HCEC 1CT (cell line): ENCODE measurements at regions not wholly inside any gene's neighbourhood (a gene's known extent, or its start where the extent isn't known, plus 50 kb on each side); places are given as distances from the start of the nearest gene placed in this dataset.

Source experiments
- DNase-seq: peaks from one replicate; pipeline ENCODE4 v3.0.0-alpha.2; 2017

DNA sequence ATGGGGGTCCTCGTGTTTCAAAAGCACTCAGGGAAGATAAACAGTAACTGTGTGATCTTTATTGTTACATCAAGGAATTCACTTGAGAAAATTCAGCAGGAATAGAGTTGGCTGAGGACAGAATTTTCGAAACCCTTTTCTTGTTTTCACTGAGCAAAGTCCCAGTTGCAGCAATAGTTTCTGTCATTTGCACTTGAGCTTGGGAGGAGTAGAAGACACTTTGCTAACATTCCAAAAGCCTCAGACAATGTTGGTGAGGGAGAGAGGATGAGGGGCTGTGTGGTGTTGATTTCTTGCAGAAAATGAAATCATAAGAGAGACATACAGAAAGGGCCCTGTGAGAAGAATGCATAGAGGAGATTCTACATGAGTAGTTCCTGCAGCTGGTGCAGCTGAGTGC lies 151.9 kb upstream of the DIPK2B start:
- no peak for DNase-seq

DNA sequence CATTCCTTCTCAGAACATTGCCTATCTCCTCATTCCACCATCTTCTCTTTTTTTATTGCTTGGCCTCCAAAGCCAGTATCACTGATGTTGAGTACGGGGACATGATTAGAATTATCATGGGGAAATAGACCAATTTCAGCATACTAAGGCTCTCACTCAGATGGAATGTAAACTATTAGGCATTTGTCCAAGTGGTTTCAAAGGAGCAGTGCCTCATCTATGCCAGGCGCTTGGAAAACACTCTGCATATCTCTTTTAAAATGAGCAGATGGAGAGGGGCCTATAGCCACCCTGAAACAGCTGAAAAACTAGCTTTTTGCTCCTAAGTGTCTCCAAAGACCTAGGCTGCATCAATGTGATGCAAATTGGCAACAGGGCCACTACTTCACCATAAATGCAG lies 150.8 kb upstream of the DIPK2B start:
- DNase-seq: peak; percentile 76

DNA sequence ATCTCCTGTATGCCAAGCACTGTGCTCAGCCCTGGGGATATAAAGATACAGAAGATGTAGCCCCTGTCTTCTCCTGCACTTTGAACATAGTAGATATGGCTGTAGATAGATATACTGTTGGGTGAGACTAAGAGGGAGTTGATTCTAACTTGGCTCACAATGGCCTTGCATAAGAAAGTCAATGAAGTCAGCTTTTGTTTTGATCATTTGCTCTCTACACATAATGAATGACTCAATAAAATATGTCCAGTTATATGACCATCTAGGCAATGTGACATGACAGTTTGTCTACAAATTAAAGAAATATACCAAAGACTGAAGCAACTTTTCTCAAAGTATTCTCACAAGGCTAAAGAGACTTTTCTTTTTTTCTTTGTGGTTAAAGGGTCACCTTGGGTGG lies 147.6 kb upstream of the DIPK2B start:
- peak; percentile 15 for DNase-seq

DNA sequence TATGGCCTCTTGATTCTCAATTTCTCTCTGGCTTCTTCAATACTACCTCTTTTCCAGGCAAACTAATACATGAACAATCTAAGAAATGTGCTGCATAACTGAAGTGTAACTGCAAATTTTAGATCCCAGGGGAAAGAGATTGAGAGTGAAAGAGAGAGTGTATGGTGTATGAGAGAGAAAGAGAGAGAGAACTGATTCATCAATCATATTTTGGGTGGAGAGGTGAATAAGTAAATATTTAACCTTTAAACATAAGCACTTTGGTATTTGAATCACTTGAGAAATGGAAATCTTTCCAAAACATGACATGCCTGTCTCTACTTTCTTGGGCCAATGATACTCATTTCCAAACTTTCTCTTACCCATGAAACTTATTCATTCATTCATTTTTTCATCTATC lies 147.2 kb upstream of the DIPK2B start:
- peak; percentile 34 for DNase-seq

DNA sequence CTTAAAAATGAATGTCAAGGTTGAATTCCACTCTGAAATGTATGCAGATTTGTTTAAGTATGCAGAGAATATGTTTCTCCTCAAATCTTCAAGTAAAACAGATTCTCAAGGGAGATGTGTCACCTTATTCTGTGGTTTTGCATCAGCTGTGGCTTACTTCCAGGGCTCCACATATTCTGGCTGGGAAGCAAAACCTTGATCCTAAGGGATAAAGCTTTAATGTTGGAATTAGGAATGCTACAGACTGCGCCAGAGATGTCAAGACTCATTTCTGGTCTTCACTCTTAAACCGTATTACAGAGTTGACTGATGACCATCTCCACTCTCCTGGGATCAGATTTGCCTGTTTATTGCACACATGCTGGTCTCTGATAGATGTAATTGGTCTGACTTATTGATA lies 143.9 kb upstream of the DIPK2B start:
- DNase-seq: peak; percentile 53

DNA sequence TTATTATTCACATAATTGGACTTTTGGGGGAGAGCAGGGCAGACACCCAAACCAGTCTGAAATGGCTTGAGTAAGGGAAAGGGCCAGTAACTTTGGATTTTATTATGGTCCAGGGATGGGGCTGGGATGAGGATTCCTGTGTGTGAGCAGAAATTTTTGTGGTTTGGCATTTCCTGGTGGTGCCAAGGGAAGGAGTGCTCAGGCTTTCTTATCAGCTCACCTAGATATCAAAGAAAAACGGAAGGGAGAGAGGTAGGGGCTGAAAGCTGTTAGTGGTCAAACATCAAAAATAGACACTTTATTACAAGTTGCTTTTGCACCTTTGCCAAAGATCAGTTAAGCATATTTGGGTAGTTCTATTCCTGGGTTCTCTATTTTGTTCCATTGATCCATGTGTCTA lies 128.5 kb upstream of the DIPK2B start:
- DNase-seq: no peak

DNA sequence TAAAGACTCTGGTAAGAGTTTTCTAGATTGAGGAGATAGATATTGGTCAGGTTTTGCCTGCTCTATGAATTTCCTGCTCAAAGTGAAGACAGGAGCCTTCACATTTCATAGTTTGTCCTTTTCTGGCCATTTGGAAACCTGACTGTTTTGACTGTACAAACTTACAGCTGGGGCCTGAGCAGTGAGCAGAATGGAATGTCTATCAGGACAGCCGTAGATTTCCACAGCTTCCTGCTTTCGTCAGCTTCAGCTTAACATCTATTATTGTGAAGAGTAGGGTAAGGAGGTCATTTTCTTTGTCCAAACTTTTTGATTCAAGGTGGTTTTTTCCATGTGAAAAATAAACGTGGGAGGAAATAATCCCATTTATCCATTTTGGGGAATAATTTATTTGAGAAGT lies 124.3 kb upstream of the DIPK2B start:
- DNase-seq: no peak

DNA sequence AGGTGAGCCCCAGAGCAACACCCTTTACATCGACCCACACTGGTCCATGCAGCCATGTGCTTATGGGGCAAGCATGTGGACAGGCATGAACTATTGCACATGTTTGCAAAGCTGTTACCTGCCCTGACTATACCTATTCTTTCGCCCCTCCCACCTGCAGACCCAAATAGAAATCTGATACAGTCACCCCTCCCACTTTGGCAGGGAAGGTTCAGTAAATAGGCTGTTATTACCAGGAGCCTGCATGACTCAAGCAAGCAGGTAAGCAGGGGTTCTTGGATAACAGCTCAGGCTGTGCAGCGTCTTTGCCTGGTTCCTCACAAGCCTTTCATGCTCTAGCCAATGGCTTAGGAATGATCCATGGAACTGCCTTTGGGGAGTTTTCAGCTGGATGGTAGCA lies 122.7 kb upstream of the DIPK2B start:
- no peak for DNase-seq

DNA sequence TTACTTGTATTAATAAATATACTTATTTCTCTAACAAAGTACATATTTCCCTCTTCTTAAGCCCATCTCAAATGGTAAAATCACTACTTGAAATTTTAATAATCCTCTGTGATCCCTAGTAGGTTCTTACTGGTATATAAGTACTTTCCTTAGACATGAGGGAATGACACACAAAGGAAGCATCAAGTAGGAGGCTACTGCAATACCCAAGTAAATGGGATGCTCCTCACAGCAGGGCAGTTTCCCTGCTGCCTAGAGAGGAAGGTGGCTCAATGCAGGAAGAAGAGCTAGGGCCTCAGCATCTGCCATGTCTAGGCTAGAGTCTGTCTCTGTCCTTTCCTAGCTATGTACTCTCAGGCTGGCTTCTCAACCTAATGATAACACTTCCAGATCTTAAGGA lies 122.1 kb upstream of the DIPK2B start:
- peak; percentile 40 for DNase-seq

DNA sequence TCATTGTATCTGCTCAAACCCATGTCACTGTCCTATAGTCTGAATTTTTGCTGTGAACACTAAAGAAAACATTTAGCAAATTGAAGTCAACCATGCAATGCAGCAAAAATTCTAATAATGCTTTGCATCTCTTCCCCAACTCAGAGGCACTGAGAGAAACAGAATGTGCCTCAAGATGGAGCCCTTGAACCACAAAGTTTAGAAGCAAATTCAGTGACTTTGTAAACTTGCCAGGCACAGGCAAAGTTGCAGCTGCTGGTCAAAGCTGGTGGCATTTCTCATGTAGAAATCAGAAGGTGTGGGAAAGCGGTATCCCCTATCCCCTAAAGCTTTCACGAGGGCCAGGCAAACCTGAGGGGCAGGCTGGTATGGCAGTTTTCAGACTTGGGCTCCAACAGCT lies 121.7 kb upstream of the DIPK2B start:
- peak; percentile 75 for DNase-seq

DNA sequence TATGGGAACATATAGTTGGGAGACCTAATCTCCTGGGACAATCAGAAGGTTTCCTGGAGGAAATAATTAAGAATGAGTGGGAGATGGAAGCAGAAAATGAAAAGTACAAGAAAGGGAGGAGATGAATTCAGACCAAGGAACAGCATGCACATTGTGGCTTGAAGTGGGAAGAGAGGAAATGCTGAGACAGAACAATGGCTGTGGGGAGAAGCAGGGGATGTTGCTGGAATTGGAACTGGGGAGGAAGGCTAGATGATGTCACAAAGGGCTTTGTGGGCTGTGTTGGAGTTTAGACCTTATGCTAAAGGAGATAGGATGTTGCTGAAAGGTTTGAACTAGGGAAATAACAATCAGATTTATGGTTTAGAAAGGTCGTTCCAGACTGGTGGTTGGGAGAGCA lies 119.5 kb upstream of the DIPK2B start:
- DNase-seq: no peak

DNA sequence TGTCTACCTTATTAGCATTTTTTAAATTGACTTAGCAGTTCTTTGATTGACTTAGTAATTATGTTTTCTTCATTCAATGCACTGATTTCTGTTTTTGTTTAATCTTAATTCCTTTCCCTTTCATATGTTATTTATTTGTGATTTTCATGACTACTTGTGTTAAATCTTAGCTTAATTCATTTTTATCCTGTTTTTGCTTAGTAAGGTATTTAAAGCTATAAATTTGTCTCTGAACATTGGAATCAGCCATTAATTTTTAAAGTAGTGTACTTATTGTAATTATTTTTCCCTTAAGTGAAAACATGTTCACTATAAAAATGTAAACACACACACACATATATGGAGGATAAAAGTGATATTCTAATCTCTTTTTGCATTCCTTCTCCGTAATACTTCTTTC lies 109.1 kb upstream of the DIPK2B start:
- no peak for DNase-seq

DNA sequence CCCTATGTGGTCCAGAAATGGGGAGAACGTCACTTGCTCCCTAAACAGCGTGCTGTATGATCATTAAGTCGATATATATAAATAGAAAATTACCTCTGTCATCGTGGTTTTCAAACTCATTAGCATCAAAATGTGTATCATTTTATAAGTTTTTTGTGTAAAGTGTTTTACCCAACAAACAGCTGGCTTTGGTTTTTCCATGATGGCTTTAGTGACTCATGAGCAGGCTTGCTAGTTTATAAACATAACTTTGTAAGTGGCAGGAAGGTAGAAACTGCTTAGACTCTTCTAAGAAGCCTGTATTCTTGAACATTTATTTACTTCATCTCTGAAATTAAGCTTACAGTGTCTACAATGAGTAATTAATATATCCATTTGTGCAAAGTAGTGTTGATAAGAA lies 108.4 kb upstream of the DIPK2B start:
- peak; percentile 47 for DNase-seq

DNA sequence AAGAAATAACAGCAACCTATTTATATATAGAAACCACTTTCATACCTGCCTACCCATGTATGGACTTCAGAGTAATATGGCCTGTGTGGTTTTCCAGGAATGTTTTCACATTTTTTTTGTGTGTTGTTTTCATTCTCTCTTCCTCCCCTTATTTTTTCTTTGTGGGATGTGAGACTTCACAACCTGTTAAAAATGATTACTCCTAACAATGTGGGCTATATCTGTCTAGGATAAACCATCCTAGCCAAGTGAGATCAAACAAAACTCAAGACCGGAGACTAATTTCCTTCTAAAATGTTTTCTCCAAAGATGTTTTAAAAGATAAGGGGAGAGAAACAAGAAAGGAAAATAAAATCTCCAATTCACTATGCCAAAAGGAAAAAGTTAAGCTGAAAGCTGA lies 106.1 kb upstream of the DIPK2B start:
- DNase-seq: no peak

DNA sequence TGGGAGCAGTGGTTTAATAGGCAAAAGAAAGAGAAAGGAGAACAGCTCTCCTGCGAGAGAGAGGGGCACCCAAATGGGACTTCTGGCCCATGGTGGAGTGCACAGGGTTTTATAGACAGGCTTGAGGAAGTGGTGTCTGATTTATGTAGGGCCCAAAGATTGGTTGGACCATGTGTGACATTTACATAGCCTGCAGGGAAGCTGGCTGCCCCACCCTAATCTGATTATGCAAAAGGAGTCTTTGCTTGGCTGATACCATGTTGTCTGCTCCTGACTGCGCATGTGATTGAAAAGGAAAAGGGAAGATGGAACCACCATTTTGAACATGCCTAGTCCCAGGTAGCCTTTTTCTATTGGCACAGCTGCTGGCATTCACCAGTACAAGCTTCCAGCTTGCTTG lies 100.0 kb upstream of the DIPK2B start:
- no peak for DNase-seq

DNA sequence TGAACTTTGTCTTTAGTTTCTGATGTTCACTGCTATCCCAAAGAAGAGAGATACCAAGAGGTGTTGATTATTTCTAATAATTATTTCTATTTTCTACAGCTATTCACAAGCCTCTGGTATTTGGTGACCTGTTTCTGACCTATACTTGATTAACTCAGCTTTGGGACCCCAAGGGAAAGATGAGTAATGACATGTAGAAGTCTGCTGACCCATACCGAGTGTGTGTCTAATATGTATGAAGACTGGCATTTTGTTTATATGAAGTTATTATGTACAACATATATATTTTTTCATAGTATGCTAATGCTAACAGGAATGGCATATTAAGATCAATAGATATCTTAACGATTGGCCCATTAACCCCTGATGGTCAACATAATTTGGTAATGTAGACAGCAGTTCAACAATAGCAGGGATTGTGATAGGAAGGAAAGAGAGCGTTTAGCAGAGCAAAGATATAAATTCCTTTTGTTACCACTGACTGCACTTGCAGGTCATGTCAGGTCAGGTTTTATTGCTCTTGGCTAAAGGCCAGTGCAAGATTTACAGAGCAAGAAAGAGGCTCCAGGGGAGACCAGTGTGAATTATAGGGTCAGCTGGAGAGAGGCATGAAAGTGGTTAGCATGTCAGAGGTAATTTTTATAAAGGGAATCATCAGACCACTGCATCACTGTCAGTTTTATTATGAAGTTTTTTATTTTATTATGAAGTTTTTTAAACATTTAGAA lies 94.7 kb upstream of the DIPK2B start:
- DNase-seq: peak; percentile 56

DNA sequence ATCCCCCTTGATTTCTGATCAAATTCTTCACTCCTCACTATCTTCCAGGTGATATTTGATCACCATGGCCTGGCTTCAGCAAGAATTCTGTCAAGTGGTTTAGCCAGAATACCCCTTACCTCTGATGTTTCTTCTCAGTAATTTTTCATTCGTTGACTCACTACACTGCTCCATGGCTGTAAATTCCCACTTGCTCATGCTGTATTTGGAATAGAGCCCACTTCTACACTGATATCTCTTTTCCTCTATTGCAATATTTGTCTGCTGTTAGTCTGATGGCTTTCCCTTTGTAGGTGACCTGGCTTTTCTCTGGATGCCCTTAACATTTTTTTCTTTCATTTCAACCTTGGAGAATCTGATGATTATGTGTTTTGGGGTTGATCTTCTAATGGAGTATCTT lies 73.9 kb upstream of the DIPK2B start:
- no peak for DNase-seq

DNA sequence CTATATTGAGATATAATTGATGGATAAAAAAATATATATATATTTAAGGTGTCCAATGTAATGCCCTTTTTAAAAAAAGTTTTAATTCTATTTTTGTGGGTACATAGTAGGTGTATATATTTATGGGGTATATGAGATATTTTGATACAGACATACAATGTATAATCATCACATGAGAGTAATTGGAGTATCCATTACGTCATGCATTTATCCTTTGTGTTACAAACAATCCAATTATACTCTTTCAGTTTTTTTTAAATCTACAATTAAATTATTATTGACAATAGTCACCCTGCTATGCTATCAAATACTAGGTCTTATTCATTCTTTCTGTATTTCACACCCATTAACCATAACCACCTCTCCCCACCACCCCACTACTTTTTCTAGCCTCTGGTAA lies 66.3 kb upstream of the DIPK2B start:
- no peak for DNase-seq

DNA sequence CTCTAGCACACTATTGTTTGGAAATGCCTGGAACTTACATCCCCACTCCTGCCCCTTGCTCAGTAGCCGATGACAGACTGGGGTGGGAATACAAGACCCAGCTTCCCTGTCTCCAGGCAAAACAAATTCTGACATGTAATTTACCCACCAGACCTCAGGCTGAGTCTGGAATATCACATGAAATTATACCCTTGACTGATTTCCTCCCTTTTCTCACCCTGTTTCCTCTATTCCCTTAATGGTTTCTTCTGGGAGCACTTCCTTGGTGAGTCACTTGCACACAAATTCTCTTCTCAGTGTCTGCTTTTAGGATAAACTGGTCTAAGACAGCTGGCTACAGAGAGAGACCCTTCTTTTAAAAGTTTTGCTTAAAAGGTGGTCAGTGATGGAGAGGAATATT lies 65.8 kb upstream of the DIPK2B start:
- peak; percentile 2 for DNase-seq

DNA sequence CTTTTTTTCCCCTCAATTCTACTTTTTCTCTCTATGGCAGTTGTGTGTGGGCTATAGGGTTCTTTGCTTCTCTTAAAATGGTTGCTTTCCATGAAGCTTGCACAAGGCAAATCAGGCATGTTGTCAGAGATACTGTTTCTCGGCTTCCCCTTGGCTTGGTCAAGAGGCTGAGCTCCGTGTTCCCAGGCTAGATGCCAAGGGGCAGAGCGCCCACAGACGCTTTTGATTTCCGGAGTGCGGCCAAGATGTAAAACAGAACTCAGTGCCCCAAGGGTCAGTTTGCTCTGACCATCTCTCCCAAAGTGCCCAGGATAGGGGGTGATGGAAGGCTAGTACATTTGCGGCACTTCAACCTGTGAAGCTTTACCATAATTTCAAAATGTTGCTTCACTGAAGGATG lies 64.2 kb upstream of the DIPK2B start:
- DNase-seq: no peak

DNA sequence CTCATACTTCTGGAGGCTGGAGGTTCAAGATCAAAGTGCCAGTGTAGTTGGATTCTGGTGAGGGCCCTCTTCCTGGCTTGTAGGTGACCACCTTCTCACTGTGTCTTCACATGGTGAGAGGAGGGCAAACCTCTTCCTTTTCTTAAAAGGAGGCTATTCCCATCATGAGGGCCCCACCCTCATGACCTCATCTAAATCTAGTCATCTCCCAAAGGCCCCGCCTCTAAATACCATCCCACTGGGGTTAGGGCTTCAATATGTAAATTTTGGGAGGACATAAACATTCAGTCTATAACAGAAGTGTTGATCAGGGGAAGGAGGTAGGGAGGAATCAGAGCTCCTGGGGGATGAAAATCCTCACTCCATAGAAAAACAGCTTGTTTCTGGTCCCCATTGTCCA lies 60.8 kb upstream of the DIPK2B start:
- no peak for DNase-seq

DNA sequence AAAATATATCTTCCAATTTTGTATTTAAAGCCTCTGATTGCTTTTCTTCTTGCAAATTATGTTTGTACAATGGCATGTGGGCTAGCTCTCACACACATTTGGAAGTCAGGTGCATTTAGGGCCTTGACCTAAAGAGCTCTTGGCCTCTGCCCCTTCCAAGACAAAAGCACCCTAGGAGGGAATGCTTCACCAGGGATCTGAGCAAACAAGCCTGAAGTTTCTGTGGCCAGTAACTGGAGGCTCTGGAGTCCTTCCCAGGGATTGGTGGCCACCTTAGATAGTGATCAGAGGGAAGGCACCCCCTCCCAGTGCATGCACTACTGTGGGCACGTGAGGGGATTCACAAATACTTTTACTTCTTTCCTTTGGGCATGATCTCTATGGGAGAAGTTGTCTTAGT lies 60.3 kb upstream of the DIPK2B start:
- no peak for DNase-seq

DNA sequence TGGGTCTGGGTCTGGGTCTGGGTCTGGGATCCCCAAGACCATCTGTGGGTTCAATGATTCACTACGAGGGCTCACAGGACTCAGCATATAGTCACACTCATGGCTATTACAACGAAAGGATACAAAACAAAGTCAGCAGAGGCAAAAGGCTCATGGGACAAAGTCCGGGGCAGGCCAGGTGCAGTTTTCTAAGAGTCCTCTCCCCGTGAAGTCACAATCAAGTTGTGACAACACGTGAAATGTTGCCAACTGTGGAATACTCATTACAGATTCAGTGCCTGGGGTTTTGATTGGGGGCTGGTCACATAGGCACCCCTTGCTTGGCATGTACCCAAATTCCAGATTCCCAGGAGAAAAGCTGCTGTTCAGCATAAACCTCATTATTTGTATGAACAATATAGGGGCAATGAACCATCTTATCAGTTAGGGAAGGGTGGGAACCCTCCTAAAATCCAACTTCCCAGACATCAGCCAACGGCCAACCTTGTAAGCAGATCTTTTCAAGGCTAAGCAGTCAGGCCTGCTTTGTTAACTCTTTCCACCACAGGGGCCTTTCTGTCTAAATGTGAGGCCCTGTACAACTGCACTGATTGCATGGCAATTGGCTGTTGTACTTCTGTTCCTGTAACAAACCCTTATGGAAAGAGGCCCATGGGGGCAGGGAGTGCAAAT lies 58.2 kb upstream of the DIPK2B start:
- DNase-seq: no peak
